ENCODE measurements at regions not wholly inside any gene's neighbourhood (a gene's known extent, or its start where the extent isn't known, plus 50 kb on each side); places are given as distances from the start of the nearest gene placed in this dataset.
A peak's percentile ranks its signal among the peaks of the same experiment; 100 is the strongest.
"Not testable (repeated sequence)": the region's sequence is repeated elsewhere in the genome, so short reads cannot be mapped to it uniquely, and the experiment has no call there.

GRCh38 chr6:126664271-126664670 is 324.4 kb downstream of the CENPW start:
- ATAC-seq (no peak), DNase-seq (no peak)
- Mint-ChIP-seq H3K27ac (no peak overlapping the region), H3K27me3 (no peaks in the 10 kb centered on the region), H3K4me3 (no peak overlapping the region), H3K4me1 (no peaks in the 10 kb centered on the region), H3K9me3 (no peaks in the 10 kb centered on the region)

GRCh38 chr6:126665551-126665950 is 325.6 kb downstream of the CENPW start:
- Mint-ChIP-seq H3K9me3 (no peaks in the 10 kb centered on the region), H3K27ac (no peak overlapping the region), H3K4me1 (no peaks in the 10 kb centered on the region), H3K27me3 (no peaks in the 10 kb centered on the region), H3K4me3 (no peak overlapping the region)
- DNase-seq = no peak
- no peak for ATAC-seq

GRCh38 chr6:126667071-126667470 is 327.2 kb downstream of the CENPW start:
- ATAC-seq (no peak), DNase-seq (no peak)
- H3K27me3 Mint-ChIP-seq = no peaks in the 10 kb centered on the region
- no peaks in the 10 kb centered on the region for H3K4me1 Mint-ChIP-seq
- no peak overlapping the region for H3K27ac Mint-ChIP-seq
- H3K9me3 Mint-ChIP-seq = no peaks in the 10 kb centered on the region
- no peak overlapping the region for H3K4me3 Mint-ChIP-seq

DNA sequence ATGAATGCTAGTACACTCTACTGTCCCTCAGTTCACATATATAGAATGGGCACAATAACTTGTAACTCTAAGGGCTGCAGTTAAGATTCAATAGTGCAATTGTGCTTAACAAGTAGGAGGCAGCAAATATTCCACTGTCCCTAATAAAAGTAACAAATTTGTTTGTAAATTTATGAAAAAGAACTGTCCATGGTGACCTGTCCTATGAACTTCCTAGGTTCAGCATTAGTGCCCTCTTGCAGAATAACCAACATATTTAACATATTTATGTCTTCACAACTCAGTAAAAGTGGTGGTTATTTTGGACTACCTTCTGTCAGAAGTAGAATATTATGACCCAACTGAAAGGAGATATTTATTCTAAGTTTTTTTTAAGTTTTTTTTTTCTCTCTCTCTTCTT is 327.8 kb downstream of the CENPW start:
- no peak overlapping the region for H3K27ac Mint-ChIP-seq
- ATAC-seq (no peak), DNase-seq (no peak)
- no peaks in the 10 kb centered on the region for H3K4me1 Mint-ChIP-seq
- no peak overlapping the region for H3K4me3 Mint-ChIP-seq
- no peaks in the 10 kb centered on the region for H3K9me3 Mint-ChIP-seq
- H3K27me3 Mint-ChIP-seq = no peaks in the 10 kb centered on the region

DNA sequence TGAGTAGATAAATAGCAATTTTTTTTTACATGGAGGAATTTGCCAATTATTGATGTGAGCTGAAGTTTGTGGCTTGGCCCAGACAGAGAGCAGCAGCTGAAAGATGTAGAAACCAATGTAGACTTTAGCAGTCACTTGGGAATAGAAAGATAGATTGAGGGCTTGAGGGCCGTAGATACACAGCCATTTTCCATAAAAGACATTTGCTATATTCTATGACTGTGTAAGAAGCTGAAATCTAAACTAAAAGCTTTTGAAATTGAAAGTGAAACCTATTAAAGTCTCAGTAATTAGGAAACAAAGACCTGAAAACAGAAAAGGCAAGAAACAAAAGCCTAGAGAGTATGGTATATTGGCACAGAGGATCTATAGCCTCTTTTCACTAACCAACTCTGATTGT is 332.7 kb downstream of the CENPW start:
- ATAC-seq (no peak), DNase-seq (no peak)
- peaks cover 8 to 12% of the 10 kb centered on the region in 2 donors for H3K9me3 Mint-ChIP-seq
- no peak overlapping the region for H3K27ac Mint-ChIP-seq
- H3K4me1 Mint-ChIP-seq = no peaks in the 10 kb centered on the region
- H3K4me3 Mint-ChIP-seq = no peak overlapping the region
- no peaks in the 10 kb centered on the region for H3K27me3 Mint-ChIP-seq

- not testable (repeated sequence) for H3K27me3 Mint-ChIP-seq, H3K27ac Mint-ChIP-seq, DNase-seq, ATAC-seq, H3K4me3 Mint-ChIP-seq, H3K4me1 Mint-ChIP-seq
- H3K9me3 Mint-ChIP-seq = peaks cover 8 to 12% of the 10 kb centered on the region in 2 donors
Observed at GRCh38 chr6:126673749-126674148, 333.8 kb downstream of the CENPW start.

DNA sequence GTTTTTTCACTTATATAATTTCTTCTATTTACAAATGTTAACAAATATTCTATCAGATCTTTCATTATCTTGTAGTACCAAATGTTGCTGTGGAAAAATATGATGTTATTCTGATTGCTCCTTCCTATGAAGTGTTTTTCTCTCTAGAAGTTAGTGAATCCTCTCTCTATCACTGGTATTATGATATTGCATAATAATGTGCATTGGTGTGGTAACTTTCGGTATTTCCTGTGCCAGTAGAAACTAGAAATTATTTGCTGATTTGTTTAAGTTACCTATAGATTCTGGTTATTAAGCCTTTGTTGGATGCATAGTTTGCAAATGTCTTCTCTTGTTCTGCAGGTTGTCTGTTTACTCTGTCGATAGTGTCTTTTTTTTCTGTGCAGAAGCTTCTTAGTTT is 342.5 kb downstream of the CENPW start:
- H3K4me1 Mint-ChIP-seq = no peaks in the 10 kb centered on the region
- no peaks in the 10 kb centered on the region for H3K27me3 Mint-ChIP-seq
- no peak overlapping the region for H3K4me3 Mint-ChIP-seq
- no peak for ATAC-seq
- peak overlapping the region in 1 of 2 donors; percentile 22 for H3K27ac Mint-ChIP-seq
- H3K9me3 Mint-ChIP-seq = peaks cover 0 to 5% of the 10 kb centered on the region in 2 donors
- no peak for DNase-seq

GRCh38 chr6:126685182-126685581 is 345.3 kb downstream of the CENPW start:
- Mint-ChIP-seq H3K27me3 (no peaks in the 10 kb centered on the region), H3K4me1 (no peaks in the 10 kb centered on the region), H3K27ac (no peak overlapping the region), H3K4me3 (no peak overlapping the region), H3K9me3 (peaks cover 8 to 16% of the 10 kb centered on the region in 2 donors)
- no peak for ATAC-seq
- DNase-seq = no peak

DNA sequence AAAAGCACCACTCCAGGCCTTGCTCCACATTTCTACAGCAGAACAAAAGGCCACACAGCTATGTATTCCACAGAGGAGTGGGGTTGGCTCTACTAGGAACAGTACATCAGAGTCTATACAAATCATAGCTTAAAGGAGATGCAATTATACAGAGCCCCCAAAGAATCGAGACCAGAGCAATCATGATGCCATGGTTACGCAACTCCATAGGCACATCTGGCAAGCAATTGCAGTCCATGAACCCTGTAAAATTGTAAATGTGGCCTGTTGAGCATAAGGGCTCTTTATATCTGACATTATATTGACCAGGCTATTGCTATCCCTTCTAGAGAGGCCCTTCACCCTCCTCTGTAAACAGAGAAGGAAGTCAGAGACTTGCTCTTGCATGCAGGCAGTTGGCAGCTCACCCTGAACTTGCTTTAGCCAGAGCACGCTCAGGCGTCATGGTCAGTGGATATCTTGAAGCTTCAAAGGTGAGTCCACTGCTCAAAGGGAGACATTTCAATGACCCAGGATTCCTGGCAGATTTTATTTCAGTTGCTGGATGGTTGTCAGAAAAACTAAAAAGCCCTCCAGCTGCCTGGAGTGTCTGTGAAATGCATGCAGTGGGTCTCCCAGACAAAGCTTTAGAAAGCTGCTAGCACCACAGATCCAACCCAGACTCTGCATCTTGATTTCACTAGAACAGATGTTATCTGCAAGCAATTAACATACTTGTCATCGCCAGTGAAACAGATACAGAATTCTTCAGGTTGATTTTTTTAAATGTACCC is 357.2 kb downstream of the CENPW start:
- Mint-ChIP-seq H3K27ac (no peak overlapping the region), H3K4me1 (no peaks in the 10 kb centered on the region), H3K27me3 (no peaks in the 10 kb centered on the region), H3K9me3 (peaks cover 0 to 11% of the 10 kb centered on the region in 2 donors), H3K4me3 (no peak overlapping the region)
- no peak for DNase-seq
- no peak for ATAC-seq

DNA sequence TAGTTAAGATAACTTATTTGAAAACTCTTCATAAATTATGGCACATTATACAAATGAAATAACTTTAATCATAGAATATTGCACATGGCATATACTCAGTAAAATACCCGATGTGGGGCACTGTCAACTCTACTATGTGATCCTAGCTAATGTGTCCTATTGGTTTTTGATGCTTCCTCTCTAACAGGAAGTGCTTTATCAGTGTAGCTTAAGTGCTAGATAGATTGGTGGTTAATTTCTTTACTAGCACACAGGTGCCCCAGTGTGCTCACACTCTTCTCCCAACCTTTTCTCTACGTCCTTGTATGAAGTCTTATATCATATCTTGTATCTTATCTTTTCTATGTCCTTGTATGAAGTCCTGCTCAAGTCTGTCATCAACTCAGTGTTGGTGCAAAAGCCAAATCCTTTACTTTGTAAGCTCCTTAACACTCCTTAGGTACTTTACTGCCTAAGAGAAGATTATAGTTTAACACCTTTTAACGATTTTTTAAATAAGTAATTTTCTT is 358.9 kb downstream of the CENPW start:
- Mint-ChIP-seq H3K9me3 (peaks cover 0 to 11% of the 10 kb centered on the region in 2 donors), H3K4me3 (no peak overlapping the region), H3K27me3 (no peaks in the 10 kb centered on the region), H3K27ac (no peak overlapping the region), H3K4me1 (no peaks in the 10 kb centered on the region)
- ATAC-seq (no peak), DNase-seq (no peak)

DNA sequence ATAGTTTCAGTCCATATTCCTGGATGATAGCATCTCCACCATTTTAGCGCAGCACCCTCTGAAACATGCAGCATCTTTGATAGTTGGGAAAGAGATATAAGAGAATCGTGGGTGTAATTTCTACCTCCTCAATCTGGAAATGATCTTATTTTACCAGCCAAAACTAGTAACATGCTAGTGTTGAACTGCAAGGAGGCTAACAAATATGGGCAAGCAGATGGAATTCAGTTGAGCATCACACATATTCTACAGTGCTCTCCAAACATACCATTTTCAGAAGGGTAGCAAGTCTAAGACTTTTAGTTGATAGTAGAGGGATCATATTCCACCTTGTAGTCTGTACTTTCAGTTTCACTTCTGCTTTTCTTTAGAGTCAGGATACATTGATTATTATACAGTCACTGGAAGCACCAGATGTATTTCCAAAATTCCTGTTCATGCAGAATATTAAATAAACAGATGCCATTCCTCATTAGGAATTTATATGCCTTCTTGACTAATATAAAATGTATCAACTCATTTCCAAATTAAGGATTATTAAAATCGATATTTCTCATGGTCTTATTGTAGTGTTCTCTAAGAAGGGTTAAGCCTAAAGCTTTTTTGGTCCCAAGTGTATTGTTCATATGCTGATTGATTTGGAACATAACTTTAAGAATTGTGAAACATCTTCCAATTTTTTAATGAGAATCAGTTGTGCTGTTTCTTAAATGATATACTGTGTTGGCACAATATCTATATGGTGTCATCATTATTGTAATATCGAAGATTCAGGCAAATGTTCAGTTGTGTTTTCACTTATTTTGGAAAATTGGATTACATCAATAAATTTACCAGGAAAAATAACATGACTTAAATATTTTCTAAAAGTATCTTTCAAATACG is 362.0 kb downstream of the CENPW start:
- no peak overlapping the region for H3K4me3 Mint-ChIP-seq
- no peaks in the 10 kb centered on the region for H3K4me1 Mint-ChIP-seq
- no peak for ATAC-seq
- no peaks in the 10 kb centered on the region for H3K27me3 Mint-ChIP-seq
- H3K27ac Mint-ChIP-seq = no peak overlapping the region
- H3K9me3 Mint-ChIP-seq = no peaks in the 10 kb centered on the region
- no peak for DNase-seq

DNA sequence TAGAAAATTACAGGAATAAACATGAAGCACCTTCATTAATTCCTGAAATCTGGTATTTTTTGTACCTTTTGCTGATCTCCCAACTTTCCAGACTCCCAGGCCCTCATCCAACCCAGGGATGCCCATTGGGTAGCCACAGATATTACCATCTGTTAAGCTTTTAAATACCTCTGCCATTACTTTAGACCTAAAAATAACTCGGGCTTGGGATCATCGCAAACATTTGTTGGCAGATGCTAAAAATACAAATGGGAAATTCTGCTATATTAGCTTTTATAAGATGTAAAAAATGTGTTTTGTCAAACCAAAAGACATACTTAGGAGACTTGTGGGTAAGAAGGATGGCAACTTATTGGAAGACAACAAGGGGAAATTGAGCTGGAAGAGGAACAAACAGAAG is 376.1 kb downstream of the CENPW start:
- DNase-seq = no peak
- Mint-ChIP-seq H3K4me1 (no peaks in the 10 kb centered on the region), H3K27me3 (no peaks in the 10 kb centered on the region), H3K27ac (peak overlapping the region in 1 of 2 donors; percentile 69), H3K4me3 (no peak overlapping the region), H3K9me3 (no peaks in the 10 kb centered on the region)
- ATAC-seq = no peak

GRCh38 chr6:126716826-126717509 is 377.1 kb downstream of the CENPW start:
- ATAC-seq (no peak), DNase-seq (no peak)
- Mint-ChIP-seq H3K27me3 (no peaks in the 10 kb centered on the region), H3K4me3 (no peak overlapping the region), H3K9me3 (no peaks in the 10 kb centered on the region), H3K4me1 (no peaks in the 10 kb centered on the region), H3K27ac (no peak overlapping the region)

DNA sequence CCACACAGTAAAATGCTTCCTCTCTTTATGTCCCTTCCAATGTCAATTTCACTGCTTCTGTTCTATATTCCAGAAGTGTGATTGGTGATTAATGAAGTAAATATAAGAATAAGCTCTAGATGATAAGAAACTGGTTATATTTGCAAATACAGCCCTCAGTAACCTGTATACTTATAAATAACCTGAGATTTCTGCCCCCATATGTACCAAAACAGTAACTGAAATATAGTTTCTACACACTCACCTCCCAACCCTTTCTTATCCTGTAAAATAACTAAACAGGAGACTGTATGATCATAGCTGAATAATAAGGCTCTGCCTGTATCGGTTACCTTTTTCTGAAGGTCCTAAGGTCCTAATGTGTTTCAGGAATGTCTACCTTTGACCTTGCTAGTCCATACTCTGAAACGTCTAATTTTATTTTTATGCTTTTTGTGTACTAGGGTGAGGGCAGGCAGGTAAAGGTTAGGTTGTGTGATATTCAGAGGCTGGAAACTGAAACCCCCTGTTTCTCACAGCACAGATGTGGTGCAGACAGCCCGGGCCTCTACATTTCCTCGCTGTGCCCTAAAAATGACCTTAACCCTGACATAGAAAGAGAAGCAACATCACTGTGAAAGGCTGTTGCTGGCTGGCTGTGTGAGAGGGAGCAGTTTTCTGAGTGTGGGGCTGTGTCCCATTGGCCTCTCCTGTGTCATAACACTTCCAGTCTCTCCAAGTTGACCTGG is 378.8 kb downstream of the CENPW start:
- H3K4me3 Mint-ChIP-seq = no peak overlapping the region
- no peaks in the 10 kb centered on the region for H3K27me3 Mint-ChIP-seq
- no peak for DNase-seq
- ATAC-seq = no peak
- H3K4me1 Mint-ChIP-seq = no peaks in the 10 kb centered on the region
- no peak overlapping the region for H3K27ac Mint-ChIP-seq
- H3K9me3 Mint-ChIP-seq = no peaks in the 10 kb centered on the region

DNA sequence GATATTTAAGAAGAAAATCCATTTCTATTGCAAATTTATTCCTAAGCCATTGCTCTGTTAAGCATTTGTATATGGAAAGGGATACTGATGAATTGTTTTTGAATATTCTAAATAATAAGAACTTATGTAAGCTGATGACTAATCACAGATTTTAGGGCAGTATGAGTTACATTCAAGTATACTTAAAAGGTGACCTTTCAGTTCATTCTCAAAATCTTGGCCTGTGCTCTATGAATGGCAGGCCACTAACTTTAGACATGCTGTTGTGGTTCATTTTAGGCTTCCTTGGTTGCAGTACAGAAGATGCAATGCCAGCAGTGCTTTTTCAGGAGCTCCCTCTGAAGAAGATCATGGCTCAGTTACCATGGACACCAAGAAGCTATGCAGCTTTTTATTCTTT is 380.4 kb downstream of the CENPW start:
- H3K9me3 Mint-ChIP-seq = no peaks in the 10 kb centered on the region
- H3K27ac Mint-ChIP-seq = no peak overlapping the region
- H3K27me3 Mint-ChIP-seq = no peaks in the 10 kb centered on the region
- ATAC-seq = no peak
- no peak for DNase-seq
- H3K4me1 Mint-ChIP-seq = no peaks in the 10 kb centered on the region
- no peak overlapping the region for H3K4me3 Mint-ChIP-seq

Measured in stimulated activated naive CD8-positive, alpha-beta T cell treated with anti-CD3 and anti-CD28 coated beads, Interleukin-15, amount 100 ng/mL, for 72 hours (primary cell).